HL-60 (cell line): ENCODE measurements at regions not wholly inside any gene's neighbourhood (a gene's known extent, or its start where the extent isn't known, plus 50 kb on each side); places are given as distances from the start of the nearest gene placed in this dataset.

Experiments
- CTCF ChIP-seq: IDR thresholded peaks from one replicate; pipeline ENCODE4 v1.5.1; 2011; ENCODE audit warnings: low read length, control low read depth, inconsistent platforms; ENCODE audit not compliant: insufficient read depth
- POLR2AphosphoS5 ChIP-seq: IDR thresholded peaks from 2 replicates; pipeline ENCODE4 v1.6.1; 2012; ENCODE audit warnings: low read depth
- SPI1 ChIP-seq: IDR thresholded peaks from 2 replicates; pipeline ENCODE4 v1.6.1; 2012; ENCODE audit warnings: low read depth, mild to moderate bottlenecking, borderline replicate concordance

- TF ChIP-seq POLR2AphosphoS5 (no peak), CTCF (no peak), SPI1 (no peak)
Observed at GRCh38 chr9:107749787-107750444, 260.3 kb upstream of the KLF4 start.
